GM21619 (cell line): ENCODE measurements at regions not wholly inside any gene's neighbourhood (a gene's known extent, or its start where the extent isn't known, plus 50 kb on each side); places are given as distances from the start of the nearest gene placed in this dataset.

Experiments
- ATAC-seq: cut with Tn5 transposase; IDR thresholded peaks from one replicate; pipeline ENCODE4 v1.9.1; 2021; ENCODE audit not compliant: unreplicated experiment

DNA sequence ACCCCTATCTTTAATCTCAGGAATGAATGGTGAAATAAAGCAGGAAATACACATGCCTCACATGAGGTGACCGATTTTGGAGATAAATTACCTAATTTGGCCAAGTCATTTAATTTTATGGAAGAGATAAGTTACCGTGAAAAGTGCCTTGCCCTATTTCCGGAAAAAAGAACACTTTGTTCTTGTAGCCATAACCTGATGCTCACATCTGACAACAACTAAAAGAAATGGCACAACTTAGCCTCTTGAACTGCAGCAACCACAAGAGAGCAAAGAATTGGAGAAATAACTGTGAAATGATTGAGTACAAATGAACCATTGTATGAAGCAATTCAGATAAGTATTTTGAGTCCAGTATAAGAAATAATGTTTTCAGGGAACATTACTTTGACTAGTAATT, 628.1 kb upstream of the TYRP1 start:
- no peak for ATAC-seq

DNA sequence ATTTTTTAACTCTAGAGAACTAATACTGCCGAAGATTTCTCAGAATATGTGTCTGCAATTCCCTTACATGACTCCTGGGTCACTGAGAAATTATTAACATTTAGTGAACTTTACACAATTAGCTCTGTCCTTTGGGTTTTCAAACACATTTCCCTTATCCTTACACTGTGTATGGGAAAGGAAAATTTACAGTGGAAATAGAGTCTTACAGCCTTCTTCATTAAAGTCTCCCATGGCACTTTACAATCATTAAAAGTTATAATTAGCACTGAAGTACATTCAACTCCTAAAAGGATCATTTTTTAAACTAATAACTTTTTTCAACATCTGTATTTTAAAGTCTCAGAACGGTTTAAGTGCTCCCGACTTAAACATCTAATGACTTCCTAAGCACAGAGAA, 627.5 kb upstream of the TYRP1 start:
- ATAC-seq: no peak

DNA sequence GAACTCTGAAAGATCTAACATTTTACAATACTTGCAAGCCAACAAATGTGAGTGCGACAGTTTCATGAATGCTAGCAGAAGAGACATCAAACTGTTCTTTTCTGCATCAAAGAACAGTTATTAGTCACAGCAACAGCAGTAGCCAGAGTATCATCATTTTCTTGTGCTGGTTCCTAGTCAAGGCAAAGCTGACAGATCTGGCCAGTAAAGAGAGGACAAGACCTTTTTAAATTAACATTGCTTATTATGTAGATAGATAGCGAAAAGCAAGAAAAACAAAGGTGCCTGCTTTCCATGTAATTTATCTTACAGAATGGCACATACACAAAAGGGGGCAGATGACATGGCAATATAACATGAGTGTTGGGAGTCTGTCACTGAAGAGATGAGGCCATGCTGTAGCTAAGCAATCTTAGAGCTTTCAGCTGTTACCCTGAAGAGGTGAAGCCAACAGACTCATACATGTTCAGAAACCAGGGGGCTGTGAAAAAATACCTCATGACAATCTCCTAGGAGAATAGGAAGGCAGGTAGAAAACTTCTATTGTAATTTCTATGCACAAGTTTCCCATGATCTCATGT, 626.6 kb upstream of the TYRP1 start:
- no peak for ATAC-seq

DNA sequence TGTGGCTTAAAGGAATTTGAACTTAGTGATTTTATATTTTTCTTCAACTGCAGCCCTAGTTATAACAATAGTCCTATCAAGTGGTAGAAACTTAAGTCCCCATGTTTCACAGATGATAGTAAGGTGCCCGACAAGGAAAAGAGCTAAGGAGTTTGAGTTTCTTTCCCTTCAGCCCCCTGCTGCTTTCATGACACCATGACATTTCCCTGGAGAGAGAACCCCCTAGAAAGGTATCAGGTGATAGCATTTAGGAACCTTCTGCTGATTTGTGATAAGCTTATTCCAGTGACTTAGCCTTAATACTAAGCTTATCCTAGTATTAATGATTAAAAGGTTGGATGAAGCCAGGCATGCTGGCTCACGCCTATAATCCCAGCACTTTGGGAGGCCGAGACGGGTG, 623.8 kb upstream of the TYRP1 start:
- no peak for ATAC-seq

DNA sequence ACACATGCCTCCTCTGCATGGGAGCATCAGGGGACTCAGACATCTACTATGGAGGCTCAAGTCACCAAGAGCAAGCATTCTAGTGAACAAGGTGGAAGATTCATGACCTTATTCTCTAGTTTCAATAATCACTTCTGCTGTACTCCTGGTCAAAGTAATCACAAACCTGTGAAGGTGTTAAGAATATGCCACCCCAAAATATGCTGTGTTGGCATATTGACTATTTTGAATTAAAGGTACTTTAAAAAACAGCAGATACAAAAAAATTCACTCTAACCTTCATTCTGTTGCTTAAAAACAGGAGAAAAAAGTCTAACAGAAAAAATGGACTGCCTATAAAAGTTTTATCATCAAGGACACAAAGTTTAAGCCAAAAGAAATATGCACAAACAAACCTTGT, 607.8 kb upstream of the TYRP1 start:
- no peak for ATAC-seq

DNA sequence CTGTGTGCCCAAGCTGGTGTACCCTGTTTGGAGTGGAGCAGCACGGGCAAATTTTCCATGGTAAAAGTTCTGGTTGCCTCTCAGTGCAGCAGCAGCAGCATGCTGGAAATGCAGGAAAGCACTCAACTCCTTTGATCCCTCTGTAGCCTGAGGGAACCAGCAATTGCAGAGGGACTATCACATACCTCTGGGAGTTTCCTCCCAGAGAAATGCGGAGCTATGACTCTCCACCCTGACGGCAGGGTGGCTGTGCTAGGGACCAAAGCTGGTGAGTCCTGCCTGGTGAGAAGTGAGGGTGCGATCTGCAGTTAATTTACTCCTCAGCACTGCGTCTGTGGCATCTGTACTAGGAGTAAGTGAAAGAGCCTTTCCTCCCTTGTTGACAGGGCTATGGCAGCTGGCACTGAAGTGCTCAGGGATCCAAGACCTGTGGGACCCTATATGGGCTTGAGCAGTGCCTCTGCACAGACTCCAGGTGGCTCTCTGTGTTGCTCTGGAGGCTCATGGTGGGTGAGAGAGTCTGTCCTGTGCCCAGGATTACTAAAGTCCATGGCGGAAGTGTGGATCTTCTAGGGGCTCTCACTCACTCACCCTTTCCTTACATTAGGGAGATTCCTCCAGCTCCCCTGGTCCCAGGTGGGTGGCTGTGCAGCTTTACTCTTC, 601.2 kb upstream of the TYRP1 start:
- no peak for ATAC-seq

DNA sequence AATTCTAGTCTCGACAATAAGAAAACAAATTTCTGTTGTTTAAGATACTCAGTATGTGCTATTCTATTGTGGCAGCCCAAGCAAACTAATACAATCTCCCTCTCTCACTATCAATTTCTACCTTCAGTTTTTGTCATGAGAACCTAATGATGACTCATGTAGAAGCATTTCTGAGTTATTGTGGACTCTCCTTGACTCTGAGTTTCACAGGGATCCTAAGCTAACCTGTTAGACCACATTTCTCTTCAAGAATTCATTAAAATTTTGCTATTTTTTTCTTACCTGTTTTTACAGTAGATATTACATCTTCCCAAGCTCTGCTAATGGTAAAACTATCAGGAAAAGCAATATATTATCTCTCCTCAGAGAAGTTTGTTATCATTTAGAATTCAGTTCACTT, 599.1 kb upstream of the TYRP1 start:
- no peak for ATAC-seq

DNA sequence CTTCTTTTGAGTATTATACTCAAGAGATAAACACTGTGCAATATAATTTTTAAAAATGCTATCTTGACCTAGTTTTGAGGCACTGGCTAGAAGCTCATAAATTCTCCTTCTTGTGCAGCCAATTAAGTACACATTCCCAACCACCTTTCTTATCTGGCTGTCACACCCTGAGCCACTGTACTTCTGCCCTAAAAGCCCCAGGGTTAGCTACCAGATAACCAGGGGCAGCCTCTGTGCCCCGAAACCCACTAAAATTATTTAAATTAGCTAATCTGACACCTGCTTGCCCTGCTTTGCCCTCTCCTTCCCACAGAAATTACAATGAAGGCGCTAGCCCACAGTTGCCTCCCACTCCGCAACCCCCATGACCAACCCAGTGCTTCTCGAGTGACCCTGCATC, 597.3 kb upstream of the TYRP1 start:
- no peak for ATAC-seq

DNA sequence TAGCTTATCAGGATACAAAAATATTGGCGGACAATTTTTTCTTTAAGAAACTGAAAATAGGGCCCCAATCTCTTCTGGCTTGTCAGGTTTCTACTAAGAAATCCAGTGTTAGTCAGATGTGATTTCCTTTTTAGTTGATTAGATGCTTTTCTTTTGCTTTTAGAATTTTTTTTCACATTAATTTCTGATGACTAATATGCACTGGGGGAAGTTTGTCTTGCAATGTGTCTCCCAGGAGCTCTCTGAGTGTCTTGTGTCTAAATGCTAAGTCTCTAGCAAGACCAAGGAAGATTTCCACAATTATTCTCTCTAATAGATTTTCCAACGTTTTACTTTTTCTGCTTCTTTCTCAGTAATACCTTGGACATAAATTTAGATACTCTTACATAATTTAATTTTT, 559.8 kb upstream of the TYRP1 start:
- ATAC-seq: no peak

DNA sequence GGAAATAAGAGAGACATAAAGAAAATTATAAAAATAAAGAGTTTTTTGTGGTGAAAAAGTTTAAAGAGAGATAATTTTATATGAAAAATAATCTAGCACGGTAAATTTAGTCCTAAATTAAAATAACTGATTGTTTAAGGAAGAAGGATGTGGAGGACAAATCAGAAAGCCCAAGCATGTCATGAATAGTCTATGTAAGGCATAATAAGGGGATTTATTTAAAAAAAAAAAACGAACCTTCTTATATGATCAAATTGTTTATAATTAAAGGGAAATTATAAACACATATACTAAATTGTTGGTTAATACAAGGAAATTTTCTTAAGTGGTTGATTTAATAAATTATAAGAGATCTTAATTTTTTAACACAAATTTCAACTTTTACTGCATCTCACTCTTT, 551.8 kb upstream of the TYRP1 start:
- ATAC-seq: no peak

DNA sequence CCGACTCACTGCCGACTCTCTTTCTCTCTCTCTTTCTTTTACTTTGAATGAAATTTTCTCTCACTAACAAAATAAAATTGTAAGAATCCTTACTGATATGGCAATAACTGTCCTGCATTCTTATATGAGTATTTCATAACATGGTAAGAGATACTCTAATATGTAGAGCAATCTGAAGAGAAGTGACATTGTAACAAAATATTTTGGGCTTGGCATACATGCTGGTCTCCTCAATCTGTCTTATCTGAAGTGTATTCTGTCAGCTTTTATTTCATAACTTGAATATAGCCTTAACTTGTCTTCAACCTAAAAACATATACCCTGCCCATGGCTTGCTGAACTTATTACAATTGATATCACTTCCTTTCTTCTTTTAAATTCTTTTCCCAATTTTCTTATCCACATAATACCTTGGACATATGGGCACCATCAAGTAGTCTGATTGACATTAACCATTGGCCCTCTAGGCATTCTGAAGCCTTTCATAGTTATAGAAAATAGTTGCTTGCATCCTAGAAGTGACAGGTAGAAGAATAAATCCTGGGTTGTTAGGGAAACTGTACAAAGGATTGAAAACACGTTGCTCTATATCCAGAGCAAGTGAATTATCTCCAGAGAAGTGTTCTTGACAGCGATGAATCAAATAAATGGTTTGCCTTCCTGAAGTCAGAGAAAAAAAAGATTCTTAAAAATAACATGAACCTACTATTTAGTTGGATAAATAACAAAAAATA, 537.6 kb upstream of the TYRP1 start:
- no peak for ATAC-seq

DNA sequence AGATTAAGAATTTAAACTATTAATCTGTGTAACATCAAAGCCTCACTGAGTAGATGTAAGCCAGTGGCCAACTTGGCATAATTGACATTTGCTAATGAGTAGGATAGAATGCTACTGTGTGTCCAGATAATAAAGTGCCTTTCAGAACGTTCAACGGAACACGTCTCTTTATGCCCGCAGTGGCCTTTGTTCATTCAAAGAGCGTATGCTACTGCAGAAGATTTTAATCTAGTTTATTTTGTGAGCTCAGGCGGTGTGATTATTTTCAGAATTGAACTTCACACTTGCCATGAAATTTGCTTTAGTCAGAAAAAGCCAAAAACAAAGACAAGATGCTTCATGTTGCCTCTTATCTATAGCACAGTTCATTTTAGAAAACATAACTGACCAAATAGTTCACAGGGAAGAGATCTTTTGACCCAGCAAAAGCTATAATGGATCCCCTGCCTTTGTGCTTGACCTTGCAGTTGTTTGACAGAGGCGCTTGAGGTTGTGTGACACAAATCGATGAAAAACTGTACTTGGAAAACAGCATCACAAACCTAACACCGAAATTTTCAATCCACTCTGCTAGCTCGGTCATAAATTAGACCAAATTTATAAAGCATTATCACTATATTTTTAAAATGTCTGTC, 530.9 kb upstream of the TYRP1 start:
- no peak for ATAC-seq

DNA sequence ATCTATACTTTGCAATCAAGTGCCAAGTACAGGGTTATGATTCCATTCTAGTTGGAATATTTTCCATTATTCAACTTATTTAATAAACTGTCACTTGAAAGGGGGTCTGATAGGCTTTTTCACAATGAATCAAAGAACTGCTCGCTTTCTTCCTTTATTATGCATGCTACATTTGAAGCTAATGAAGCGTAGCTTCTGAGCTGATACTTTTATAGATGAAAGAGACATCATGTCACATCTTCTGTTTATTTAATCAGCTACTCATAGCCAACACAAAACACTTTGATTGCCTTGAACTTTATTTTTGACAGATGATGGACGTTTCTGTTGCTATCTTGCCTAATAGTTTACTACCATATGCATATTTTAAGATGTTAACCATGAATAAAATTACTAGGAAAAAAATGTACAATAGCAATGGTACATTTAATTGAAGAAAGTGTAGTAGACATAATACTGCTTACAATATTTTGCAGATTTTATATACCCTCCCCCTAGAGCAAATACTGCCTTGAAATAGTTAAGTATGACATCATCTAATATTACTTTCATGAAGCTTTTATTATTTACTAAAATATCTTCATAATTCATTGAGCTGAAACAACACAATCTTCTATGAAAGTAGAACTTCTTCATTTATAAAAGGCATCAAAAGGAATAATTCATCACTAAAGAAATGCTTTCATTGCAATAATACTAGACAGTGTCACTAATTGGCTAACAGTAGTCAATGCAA, 529.3 kb upstream of the TYRP1 start:
- ATAC-seq: no peak

DNA sequence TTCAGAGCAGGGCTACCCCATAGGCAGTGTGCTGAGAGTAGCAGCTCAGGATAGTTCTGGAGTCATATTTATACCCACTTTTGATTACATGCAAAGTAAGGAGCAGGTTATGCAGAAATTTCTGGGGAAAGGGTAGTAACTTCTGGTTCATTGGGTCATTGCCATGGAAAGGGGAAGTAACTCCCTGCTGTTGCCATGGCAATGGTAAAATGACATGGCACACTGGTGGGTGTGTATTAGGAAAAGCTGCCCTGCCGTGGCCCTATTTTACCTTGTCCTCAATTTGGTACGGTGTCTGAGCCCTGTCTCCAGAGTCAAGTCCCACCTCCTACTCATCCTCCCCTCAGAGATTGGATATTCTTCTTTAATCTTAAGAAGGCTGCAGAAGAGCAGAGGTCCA, 526.7 kb upstream of the TYRP1 start:
- ATAC-seq: no peak

DNA sequence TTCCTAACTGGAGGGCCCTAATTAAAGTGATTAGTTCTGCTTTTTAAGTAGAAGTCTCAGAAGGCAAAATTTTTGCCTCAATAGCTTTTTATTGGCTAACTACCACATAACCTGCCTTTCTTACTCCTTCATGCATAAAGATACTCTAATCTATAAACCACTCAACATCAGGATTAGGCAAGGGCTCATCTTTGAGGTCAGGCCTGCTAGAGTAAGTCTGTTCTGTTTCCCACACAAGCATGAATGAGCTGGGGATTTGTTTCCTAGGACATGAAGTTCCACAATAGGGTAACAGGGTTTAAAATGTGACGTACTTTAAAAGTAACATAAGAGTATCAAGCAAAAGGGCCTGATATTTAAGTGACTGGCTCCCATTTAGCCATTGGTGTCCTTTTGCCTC, 522.7 kb upstream of the TYRP1 start:
- no peak for ATAC-seq

DNA sequence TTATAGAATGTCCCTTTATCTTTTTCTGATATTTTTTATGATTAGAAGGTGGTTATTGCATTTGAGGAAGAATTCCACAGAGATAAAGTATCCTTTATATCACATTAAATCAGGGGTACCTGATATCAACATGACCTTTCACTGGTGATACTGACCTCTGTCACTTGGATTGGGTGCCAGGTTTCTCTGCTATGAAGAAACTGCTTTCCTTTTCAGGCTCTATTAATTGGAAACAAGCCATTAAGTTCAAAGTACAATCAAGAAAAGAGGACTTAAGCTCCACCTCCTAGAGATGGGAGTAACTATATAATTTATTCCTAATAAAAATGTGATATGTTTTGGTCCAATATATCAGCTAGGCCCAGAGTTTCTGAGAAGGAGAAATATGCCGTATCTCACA, 514.6 kb upstream of the TYRP1 start:
- no peak for ATAC-seq

DNA sequence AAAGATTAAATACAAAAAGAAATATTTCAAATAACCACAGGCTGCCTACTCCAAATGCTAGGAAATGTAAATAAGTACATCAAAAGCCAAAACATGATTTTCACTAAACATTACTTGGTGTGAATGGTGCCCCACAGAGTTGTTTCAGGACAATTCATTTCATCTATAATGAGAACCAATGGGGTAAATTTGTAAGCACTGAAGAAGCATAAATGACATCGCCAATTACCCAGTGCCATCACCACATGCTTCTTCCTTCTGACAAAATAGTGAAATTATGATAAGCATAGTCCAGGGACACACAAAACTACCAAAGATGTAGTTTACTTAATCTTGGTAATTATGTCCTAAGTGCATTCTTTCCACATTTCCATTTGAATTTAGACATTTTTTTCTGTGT, 510.4 kb upstream of the TYRP1 start:
- no peak for ATAC-seq

DNA sequence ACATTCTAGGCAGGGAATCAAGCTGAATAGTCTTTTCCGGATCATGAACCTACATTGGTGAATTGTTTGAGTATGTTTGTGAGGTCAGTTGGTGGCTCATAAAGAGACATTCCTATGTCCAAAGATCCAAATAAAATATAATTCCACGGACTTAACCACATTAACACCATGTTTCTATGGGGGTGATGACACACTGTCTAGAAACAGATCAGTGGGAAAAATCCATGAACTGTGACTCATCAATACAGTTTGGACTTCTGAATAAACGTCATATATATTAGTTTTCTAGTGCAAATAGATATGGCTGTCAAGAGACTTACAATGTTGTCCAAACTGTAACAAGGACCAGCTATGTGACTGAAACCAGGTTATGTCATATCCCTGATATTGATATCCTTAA, 509.9 kb upstream of the TYRP1 start:
- no peak for ATAC-seq

DNA sequence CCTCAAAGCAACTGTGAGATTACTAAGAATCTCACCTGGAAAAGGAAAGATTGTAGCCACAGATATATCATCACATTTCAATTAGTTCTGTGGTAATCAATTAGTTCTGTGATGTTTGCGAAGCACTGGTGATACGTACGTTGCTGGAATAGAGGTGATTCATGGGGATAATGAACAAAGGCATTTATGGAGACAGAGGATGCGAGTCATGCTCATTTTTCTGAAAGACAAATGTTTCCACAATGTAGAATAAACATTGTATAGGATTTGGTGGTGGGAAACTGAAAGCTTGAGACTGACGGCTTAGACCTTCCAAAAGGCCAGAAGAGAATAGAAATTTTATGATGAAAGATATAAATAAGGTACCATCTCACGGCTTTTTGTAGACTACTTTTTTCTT, 507.3 kb upstream of the TYRP1 start:
- ATAC-seq: no peak

DNA sequence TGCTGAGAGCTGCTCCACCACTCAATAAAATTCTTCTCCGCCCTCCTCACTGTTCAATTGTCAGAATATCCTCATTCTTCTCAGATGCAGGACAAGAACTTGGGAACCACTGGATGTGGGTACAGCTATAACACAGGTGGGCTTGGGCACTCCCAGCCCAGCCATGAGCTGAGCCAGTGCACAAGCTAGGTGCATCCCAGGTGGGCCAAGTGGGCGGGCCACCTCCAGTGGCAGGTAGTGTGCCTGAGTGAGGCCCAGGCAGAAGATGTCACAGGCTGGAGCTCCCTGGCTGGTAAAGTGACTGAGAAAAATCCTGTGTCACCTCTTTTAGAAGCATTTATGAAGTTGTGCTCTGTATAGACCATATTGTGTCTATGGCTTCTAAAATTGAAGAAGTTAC, 501.6 kb upstream of the TYRP1 start:
- ATAC-seq: no peak

DNA sequence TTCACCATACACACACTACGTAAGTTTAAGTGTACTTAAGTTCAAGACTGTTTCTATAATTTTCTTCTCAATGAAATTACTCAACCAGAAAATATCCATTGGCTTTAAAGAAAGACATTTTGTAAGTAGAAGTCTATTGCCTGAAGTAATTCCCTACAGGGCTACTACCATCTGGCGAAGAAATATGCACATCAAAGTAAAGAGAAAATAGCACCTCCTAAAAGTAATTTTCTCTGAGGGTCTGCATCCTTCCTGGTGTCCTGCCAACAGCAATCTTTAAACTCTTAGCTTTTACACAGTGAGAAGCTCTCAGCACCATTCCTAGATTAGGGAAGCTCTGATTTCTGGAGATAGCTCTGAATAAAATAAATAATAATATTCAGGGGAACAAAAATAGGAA, 498.5 kb upstream of the TYRP1 start:
- ATAC-seq: no peak

DNA sequence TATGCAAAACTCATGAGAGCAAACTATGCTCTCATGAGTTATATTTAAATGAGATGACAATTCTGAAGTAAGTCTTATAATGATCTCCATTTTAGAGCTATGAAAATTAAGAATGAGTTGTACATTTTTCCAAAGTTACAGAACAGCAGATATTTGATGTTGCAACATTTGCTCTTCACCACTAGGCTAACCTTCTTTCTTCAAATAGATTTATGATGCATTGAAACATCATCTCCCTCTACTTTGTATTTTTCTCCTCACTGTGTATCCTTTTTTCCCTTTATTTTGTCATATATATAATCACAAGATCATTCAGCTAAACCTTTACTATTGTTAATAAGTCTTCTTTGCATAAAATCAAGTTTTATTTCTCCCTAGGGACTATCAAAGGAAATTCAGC, 497.7 kb upstream of the TYRP1 start:
- no peak for ATAC-seq
